ENCODE measurements at regions not wholly inside any gene's neighbourhood (a gene's known extent, or its start where the extent isn't known, plus 50 kb on each side); places are given as distances from the start of the nearest gene placed in this dataset.
A peak's percentile ranks its signal among the peaks of the same experiment; 100 is the strongest.

GRCh38 chr2:195003881-195004471 lies 653.0 kb upstream of the SLC39A10 start:
- no peak for TF ChIP-seq CTCF (IDR thresholded peaks at IDR 0.05; ENCODE audit: unreplicated experiment in 3 of 3)
- H3K4me1 Mint-ChIP-seq: peaks cover 28% of the 10 kb centered on the region
- H3K4me3 Mint-ChIP-seq: no peak overlapping the region
- peak overlapping the region in 1 of 3 experiments; percentile 38 for H3K27ac Mint-ChIP-seq
- no peaks in the 10 kb centered on the region for H3K27me3 Mint-ChIP-seq (ENCODE audit: low read depth)
- no peaks in the 10 kb centered on the region for H3K9me3 Mint-ChIP-seq
- H3K36me3 Mint-ChIP-seq (ENCODE audit: low read depth): no peaks in the 10 kb centered on the region

DNA sequence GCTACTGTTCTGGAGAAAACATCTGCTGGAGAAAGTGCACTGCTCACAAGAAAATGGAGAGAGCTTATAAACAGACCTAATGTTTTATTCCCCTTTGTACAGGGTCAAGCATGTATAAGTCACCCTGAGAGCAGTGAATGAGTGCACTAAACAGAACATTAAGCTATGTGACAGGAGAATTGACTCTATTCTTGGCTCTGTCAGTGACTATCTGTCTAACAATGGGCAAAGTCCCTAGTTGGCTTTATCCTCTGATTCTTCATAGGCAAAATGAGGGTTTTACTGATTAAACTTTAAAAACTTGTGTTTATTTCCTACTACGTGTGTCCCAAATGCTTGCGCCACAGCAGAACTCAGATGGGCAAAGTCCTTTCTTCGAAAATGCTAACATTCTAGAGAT lies 655.1 kb upstream of the SLC39A10 start:
- no peaks in the 10 kb centered on the region for H3K9me3 Mint-ChIP-seq
- H3K4me3 Mint-ChIP-seq: no peak overlapping the region
- no peaks in the 10 kb centered on the region for H3K36me3 Mint-ChIP-seq (ENCODE audit: low read depth)
- no peaks in the 10 kb centered on the region for H3K27me3 Mint-ChIP-seq (ENCODE audit: low read depth)
- H3K4me1 Mint-ChIP-seq: peaks cover 28% of the 10 kb centered on the region
- H3K27ac Mint-ChIP-seq: peak overlapping the region in 1 of 3 experiments; percentile 20
- no peak for TF ChIP-seq CTCF (IDR thresholded peaks at IDR 0.05; ENCODE audit: unreplicated experiment in 3 of 3)

DNA sequence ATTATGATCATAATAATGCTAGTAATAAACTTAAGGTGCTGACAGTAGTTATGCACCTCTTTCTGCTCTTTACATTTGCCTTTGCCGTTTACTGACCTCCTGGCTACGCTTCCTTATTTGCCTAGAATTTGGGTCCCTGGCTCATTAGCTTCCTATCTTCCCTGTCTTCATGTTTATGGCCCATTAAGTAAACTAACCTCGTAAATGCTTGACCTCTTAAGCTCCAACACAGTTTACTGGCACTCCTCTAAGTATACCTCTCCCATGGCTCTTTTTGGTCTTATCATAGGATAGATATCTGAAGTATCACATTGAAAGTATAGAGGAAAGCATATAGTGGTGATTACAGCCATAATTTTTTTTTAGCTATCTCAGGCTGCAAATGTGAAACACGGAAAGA lies 657.3 kb upstream of the SLC39A10 start:
- Mint-ChIP-seq H3K4me1 (peaks cover 16% of the 10 kb centered on the region), H3K27me3 (ENCODE audit: low read depth) (no peaks in the 10 kb centered on the region), H3K36me3 (ENCODE audit: low read depth) (no peaks in the 10 kb centered on the region), H3K27ac (no peak overlapping the region), H3K9me3 (no peaks in the 10 kb centered on the region), H3K4me3 (no peak overlapping the region)
- TF ChIP-seq CTCF (IDR thresholded peaks at IDR 0.05; ENCODE audit: unreplicated experiment in 3 of 3): no peak

DNA sequence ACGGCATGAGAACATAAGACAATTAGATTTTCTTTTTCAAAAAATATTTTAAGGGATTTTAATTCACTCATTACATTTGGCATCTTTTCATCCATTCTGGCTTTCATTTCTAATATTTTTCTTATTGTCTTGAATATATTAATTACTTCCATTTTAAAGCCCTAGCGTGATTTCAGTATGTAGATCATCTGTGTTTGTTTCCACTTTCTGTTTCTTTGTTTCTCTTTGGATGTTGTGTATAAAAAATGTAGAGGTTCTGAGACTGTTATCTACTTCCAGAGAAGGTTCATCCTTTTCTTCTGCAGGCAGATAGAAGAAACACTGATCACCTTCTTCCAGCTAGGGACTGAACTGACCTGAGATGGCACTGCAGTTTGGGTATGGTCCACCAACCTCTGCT lies 664.4 kb upstream of the SLC39A10 start:
- Mint-ChIP-seq H3K4me3 (no peak overlapping the region), H3K4me1 (no peaks in the 10 kb centered on the region), H3K9me3 (no peaks in the 10 kb centered on the region), H3K27me3 (ENCODE audit: low read depth) (no peaks in the 10 kb centered on the region), H3K27ac (no peak overlapping the region), H3K36me3 (ENCODE audit: low read depth) (no peaks in the 10 kb centered on the region)
- TF ChIP-seq CTCF (IDR thresholded peaks at IDR 0.05; ENCODE audit: unreplicated experiment in 3 of 3): no peak

DNA sequence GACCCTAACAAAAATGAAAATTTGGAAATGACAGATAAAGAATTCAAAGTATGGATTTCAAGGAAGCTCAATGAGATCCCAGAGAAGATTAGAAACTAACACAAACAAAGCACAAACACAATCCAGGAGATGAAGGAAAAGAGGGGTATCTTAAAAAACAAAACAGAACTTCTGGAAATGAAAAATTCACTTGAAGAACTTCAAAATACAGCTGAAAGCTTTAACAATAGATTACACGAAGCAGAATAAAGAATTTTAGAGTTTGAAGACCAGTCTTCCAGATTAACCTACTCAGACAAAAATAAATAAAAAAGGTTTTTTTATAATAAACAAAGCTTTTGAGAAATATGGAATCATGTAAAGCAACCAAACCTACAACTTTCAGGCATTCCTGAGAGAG lies 671.8 kb upstream of the SLC39A10 start:
- no peak for TF ChIP-seq CTCF (IDR thresholded peaks at IDR 0.05; ENCODE audit: unreplicated experiment in 3 of 3)
- Mint-ChIP-seq H3K36me3 (ENCODE audit: low read depth) (peaks cover 11% of the 10 kb centered on the region), H3K4me3 (no peak overlapping the region), H3K27me3 (ENCODE audit: low read depth) (no peaks in the 10 kb centered on the region), H3K27ac (no peak overlapping the region), H3K4me1 (no peaks in the 10 kb centered on the region), H3K9me3 (peaks cover 32% of the 10 kb centered on the region)

DNA sequence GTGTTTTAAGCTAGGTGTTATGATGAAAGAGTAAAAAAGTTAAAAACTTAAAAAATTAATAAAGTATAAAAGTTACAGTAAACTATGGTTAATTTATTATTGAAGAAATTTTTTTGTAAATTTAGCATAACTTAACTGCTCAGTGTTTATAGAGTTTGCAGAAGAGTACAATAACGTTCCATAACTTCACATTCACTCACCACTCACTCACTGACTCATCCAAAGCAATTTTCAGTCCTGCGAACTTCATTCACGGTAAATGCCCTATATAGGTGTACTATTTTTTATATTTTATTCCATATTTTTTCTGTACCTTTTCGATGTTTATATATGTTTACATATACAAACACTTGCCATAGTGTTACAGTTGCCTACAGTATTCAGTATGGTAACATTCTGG lies 694.8 kb upstream of the SLC39A10 start:
- no peaks in the 10 kb centered on the region for H3K27me3 Mint-ChIP-seq (ENCODE audit: low read depth)
- peaks cover 15% of the 10 kb centered on the region for H3K9me3 Mint-ChIP-seq
- H3K4me1 Mint-ChIP-seq: no peaks in the 10 kb centered on the region
- H3K4me3 Mint-ChIP-seq: no peak overlapping the region
- H3K36me3 Mint-ChIP-seq (ENCODE audit: low read depth): no peaks in the 10 kb centered on the region
- TF ChIP-seq CTCF (IDR thresholded peaks at IDR 0.05; ENCODE audit: unreplicated experiment in 3 of 3): no peak
- no peak overlapping the region for H3K27ac Mint-ChIP-seq
